HG03571 (cell line): ENCODE measurements at regions not wholly inside any gene's neighbourhood (a gene's known extent, or its start where the extent isn't known, plus 50 kb on each side); places are given as distances from the start of the nearest gene placed in this dataset.

ENCODE experiments used
- ATAC-seq: cut with Tn5 transposase; IDR thresholded peaks from one replicate; pipeline ENCODE4 v1.9.1; 2021; ENCODE audit not compliant: unreplicated experiment

- ATAC-seq, result no peak
These were observed 85.3 kb upstream of the HIVEP1 start for GRCh38 chr6:11926594-11927407.

- no peak for ATAC-seq
These were observed 86.3 kb upstream of the HIVEP1 start for GRCh38 chr6:11925805-11926204.

- no peak for ATAC-seq
These were observed 88.5 kb upstream of the HIVEP1 start for GRCh38 chr6:11923621-11924020.

GRCh38 chr6:11922901-11923300 lies 89.2 kb upstream of the HIVEP1 start:
- no peak for ATAC-seq

GRCh38 chr6:11921751-11922150 lies 90.4 kb upstream of the HIVEP1 start:
- no peak for ATAC-seq

- no peak for ATAC-seq
These were observed 91.1 kb upstream of the HIVEP1 start for GRCh38 chr6:11921017-11921438.

- no peak for ATAC-seq
These were observed 91.5 kb upstream of the HIVEP1 start for GRCh38 chr6:11920566-11920965.

GRCh38 chr6:11919771-11920440 lies 92.2 kb upstream of the HIVEP1 start:
- no peak for ATAC-seq

- ATAC-seq, result no peak
These were observed 93.1 kb upstream of the HIVEP1 start for GRCh38 chr6:11918739-11919605.

- ATAC-seq, result no peak
These were observed 94.0 kb upstream of the HIVEP1 start for GRCh38 chr6:11917951-11918738.

- ATAC-seq, result no peak
These were observed 99.7 kb upstream of the HIVEP1 start for GRCh38 chr6:11912420-11912819.

- ATAC-seq, result no peak
These were observed 100.6 kb upstream of the HIVEP1 start for GRCh38 chr6:11911538-11911937.

GRCh38 chr6:11909696-11910132 lies 102.4 kb upstream of the HIVEP1 start:
- no peak for ATAC-seq

GRCh38 chr6:11908436-11909105 lies 103.5 kb upstream of the HIVEP1 start:
- ATAC-seq, result no peak

GRCh38 chr6:11903645-11904044 lies 108.5 kb upstream of the HIVEP1 start:
- no peak for ATAC-seq

- ATAC-seq, result no peak
These were observed 109.6 kb upstream of the HIVEP1 start for GRCh38 chr6:11902527-11902926.

GRCh38 chr6:11900662-11901598 lies 111.2 kb upstream of the HIVEP1 start:
- no peak for ATAC-seq

- ATAC-seq, result no peak
These were observed 112.5 kb upstream of the HIVEP1 start for GRCh38 chr6:11899645-11900044.

GRCh38 chr6:11894212-11894611 lies 115.6 kb upstream of the ADTRP start:
- ATAC-seq, result no peak
